GM12878 (cell line): ENCODE measurements at regions not wholly inside any gene's neighbourhood (a gene's known extent, or its start where the extent isn't known, plus 50 kb on each side); places are given as distances from the start of the nearest gene placed in this dataset.

Source experiments
- ATAC-seq: fragments of 200-7000 bp; cut with Tn5 transposase; 3 replicates; pipeline ENCODE4 v1.9.1; 2020; ENCODE audit warnings: mild to moderate bottlenecking, moderate library complexity
- BruUV-seq: library from RNA; stranded (reverse); fragments of 400-500 nt; replicated peaks from 2 replicates; lab custom pipeline; 2021; lab: Mats Ljungman, UMichigan
- CTCF ChIA-PET: fragments of 300-600 bp; sonication (Branson Sonifier 250); formaldehyde crosslinking; extraction: SDS; loops from one replicate; lab custom pipeline; 2021; ENCODE audit warnings: inconsistent platforms; lab: Yijun Ruan, JAX
- POLR2A ChIA-PET: fragments of 350-600 bp; formaldehyde crosslinking; extraction: SDS; loops from one replicate; lab custom pipeline; 2021; ENCODE audit warnings: inconsistent platforms; lab: Charles Lee
- RAD21 ChIA-PET: fragments of 300-600 bp; sonication (Branson Sonifier 250); formaldehyde crosslinking; loops from one replicate; lab custom pipeline; 2023; ENCODE audit warnings: antibody characterized with exemption; ENCODE audit not compliant: unreplicated experiment; lab: Charles Lee
- SMC1A ChIA-PET: fragments of 300-600 bp; sonication (Branson Sonifier 250); formaldehyde crosslinking; loops from one replicate; lab custom pipeline; 2023; ENCODE audit not compliant: unreplicated experiment, uncharacterized antibody; lab: Charles Lee
- DNase-seq: peaks from one replicate; pipeline ENCODE4 v3.0.0-alpha.2; 2011; ENCODE audit warnings: low read depth, low spot score
- FAIRE-seq: peaks from 3 replicates; lab custom pipeline; 2011; peaks lifted over from hg19 to GRCh38; lab: Jason Lieb, UNC
- H2AFZ ChIP-seq: 2 replicates; pipeline ENCODE4 v1.6.0; 2011; ENCODE audit warnings: low read depth, low read length, control low read depth; ENCODE audit not compliant: control insufficient read depth
- H3K27ac ChIP-seq: 2 replicates; pipeline ENCODE4 v1.5.1; 2011; ENCODE audit warnings: control low read depth; ENCODE audit not compliant: control insufficient read depth, insufficient read depth
- H3K27me3 ChIP-seq, 2 experiments: replicated peaks in 1 of 2; 2 replicates each; pipeline versions ENCODE4 v1.6.0 to v1.6.1; 2011; ENCODE audit warnings: low read length in 1 of 2; ENCODE audit not compliant: control insufficient read depth in 2 of 2, insufficient read depth in 2 of 2
- H3K36me3 ChIP-seq, 2 experiments: 2 replicates each; pipeline ENCODE4 v1.5.1; 2011; ENCODE audit warnings: low read length in 1 of 2; ENCODE audit not compliant: control insufficient read depth in 2 of 2, insufficient read depth in 2 of 2
- H3K4me1 ChIP-seq: 2 replicates; pipeline ENCODE4 v1.6.1; 2011; ENCODE audit warnings: mild to moderate bottlenecking, low read length, moderate library complexity, mixed read lengths; ENCODE audit not compliant: control insufficient read depth, insufficient read depth
- H3K4me2 ChIP-seq: 2 replicates; pipeline ENCODE4 v1.6.0; 2011; ENCODE audit warnings: control low read depth; ENCODE audit not compliant: control insufficient read depth, insufficient read depth
- H3K4me3 ChIP-seq: fragments of 200-600 bp; sonication (generic); 2 replicates; pipeline ENCODE4 v1.5.1; 2016
- H3K79me2 ChIP-seq: 2 replicates; pipeline ENCODE4 v1.6.0; 2011; ENCODE audit warnings: low read length; ENCODE audit not compliant: control insufficient read depth, insufficient read depth
- H3K9ac ChIP-seq: 2 replicates; pipeline ENCODE4 v1.8.0; 2011; ENCODE audit warnings: low read length, control low read depth, mixed read lengths; ENCODE audit not compliant: control insufficient read depth, insufficient read depth
- H3K9me3 ChIP-seq: replicated peaks from 3 replicates; pipeline ENCODE4 v1.5.1; 2011; ENCODE audit warnings: mild to moderate bottlenecking, low read length; ENCODE audit not compliant: control insufficient read depth, insufficient read depth
- H4K20me1 ChIP-seq: 2 replicates; pipeline ENCODE4 v1.6.0; 2011; ENCODE audit not compliant: control insufficient read depth, insufficient read depth
- ATF3 ChIP-seq: IDR thresholded peaks from 2 replicates; pipeline ENCODE4 v1.6.1; 2011; ENCODE audit warnings: low read depth, mild to moderate bottlenecking, low read length, moderate library complexity, borderline replicate concordance; ENCODE audit errors: extremely low read depth
- BHLHE40 ChIP-seq, 2 experiments: fragments of 450-650 bp in 1 of 2; IDR thresholded peaks; 2 replicates each; pipeline ENCODE4 v1.6.1; 2011 to 2017; ENCODE audit warnings: low read depth in 2 of 2, borderline replicate concordance in 1 of 2, improper control_type of control experiment in 1 of 2, low read length in 1 of 2, mild to moderate bottlenecking in 1 of 2
- CREM ChIP-seq: IDR thresholded peaks from 2 replicates; pipeline ENCODE4 v1.6.1; 2014; ENCODE audit warnings: antibody characterized with exemption, low read depth
- GABPA ChIP-seq: IDR thresholded peaks from 2 replicates; pipeline ENCODE4 v1.6.1; 2014; ENCODE audit warnings: antibody characterized with exemption, low read depth, mild to moderate bottlenecking, inconsistent platforms
- SUPT20H ChIP-seq: IDR thresholded peaks from 2 replicates; pipeline ENCODE4 v1.6.1; 2011; ENCODE audit warnings: low read depth, mild to moderate bottlenecking, low read length, moderate library complexity, borderline replicate concordance; ENCODE audit not compliant: control insufficient read depth
- WGBS: methylation state at CpG from one replicate; pipeline ENCODE4 v1.1.6; 2016; ENCODE audit warnings: low lambda C conversion rate; ENCODE audit not compliant: insufficient replicate concordance, insufficient coverage; ENCODE audit errors: missing lambda C conversion rate; 5-methylcytosine and 5-hydroxymethylcytosine counted together
- in situ Hi-C: fragments of 300-500 bp; cut with MboI; formaldehyde crosslinking; loops from 9 replicates; pipeline ENCODE4 v1.14.3; 2018; ENCODE audit warnings: mixed read lengths
- intact Hi-C: fragments of 100-400 bp; cut with micrococcal nuclease; formaldehyde crosslinking; loops from one replicate; pipeline ENCODE4 v1.14.2; 2022; ENCODE audit not compliant: unreplicated experiment

DNA sequence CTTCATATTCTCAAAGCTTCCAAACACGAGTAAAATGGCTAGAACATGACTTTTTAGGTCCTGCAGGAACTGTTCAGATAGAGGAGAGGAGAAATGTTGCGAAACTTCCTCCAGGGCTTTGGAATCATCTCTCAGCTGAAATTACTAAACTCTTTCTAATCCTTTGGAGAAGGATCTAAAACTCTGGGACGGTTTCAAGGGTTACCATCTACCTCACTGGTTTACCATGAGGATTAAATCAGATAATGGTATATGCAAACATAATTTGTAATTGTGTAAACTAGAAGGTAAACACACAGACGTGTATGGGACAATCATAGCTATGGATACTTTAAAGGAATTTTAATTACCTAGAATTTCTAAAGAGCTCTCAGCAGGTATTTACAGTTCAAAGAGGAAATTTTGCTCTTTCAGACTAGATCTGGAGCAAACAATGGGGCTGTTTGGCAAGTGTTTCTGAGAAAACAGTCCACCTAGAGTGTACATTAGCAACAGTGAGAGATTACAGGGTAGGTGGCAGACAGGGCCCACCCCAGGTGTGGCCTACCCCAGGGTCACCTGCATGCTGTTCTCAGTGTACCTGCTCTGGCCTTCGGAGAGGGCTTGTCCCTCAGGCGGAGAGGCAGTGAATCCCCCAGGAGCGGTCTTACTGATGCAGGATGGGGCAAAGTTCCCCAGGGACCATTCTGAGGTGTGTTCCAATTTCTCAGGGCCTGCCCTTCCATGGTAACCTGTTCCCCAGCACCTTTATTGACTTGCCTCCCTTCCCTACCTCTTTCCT, 124.7 kb upstream of the MAX start:
- POLR2A ChIA-PET, result interaction anchor here (0.6 to 1.0 kb wide), 2 partner anchors 20 to 188 kb away, joined by 3 to 4 read pairs; no protein-coding TSS in a partner anchor

More for the DNA sequence above, 124.7 kb upstream of the MAX start:
- Histone ChIP-seq H3K27ac (no peak overlapping the region), H3K36me3 (no peaks in the 10 kb centered on the region; a peak in 1 of 4 replicates), H3K79me2 (no peaks in the 10 kb centered on the region), H3K9ac (no peak overlapping the region), H4K20me1 (no peaks in the 10 kb centered on the region), H3K27me3 (no peaks in the 10 kb centered on the region), H3K9me3 (no peaks in the 10 kb centered on the region), H3K4me2 (no peak overlapping the region), H3K4me1 (peaks cover 55% of the 10 kb centered on the region), H3K4me3 (no peak overlapping the region), H2AFZ (no peak overlapping the region)
- no peak for DNase-seq
- ChIA-PET CTCF (interaction anchor here (0.6 to 14.4 kb wide), 6 partner anchors 21 to 733 kb away, joined by 3 to 136 read pairs (median 4); partner anchors contain the start of gene FUT8), SMC1A (interaction anchor here (0.7 to 8.2 kb wide), 17 partner anchors 10 to 598 kb away, joined by 3 to 50 read pairs (median 4); no protein-coding TSS in a partner anchor), RAD21 (interaction anchor here (1.1 to 6.2 kb wide), 8 partner anchors 21 to 597 kb away, joined by 3 to 30 read pairs (median 8); partner anchors contain the start of gene FUT8)
- ATAC-seq, result no peak
- in situ Hi-C loops (loop anchor here (10.0 kb wide), 1 partner anchor 598 kb away; no protein-coding TSS in a partner anchor), intact Hi-C loops (loop anchor here (10.0 kb wide), 2 partner anchors 248 to 378 kb away; no protein-coding TSS in a partner anchor)
- TF ChIP-seq BHLHE40 (IDR thresholded peaks at IDR 0.05; ENCODE audit: borderline replicate concordance in 1 of 2, low read depth in 2 of 2, low read length in 1 of 2) (no peak), CREM (no peak), SUPT20H (no peak), GABPA (no peak), ATF3 (no peak)
- no peak for FAIRE-seq
- WGBS, result 87% methylated on average over 7 of the region's 7 CpGs
- no TSS peak for BruUV-seq
